ENCODE measurements at regions not wholly inside any gene's neighbourhood (a gene's known extent, or its start where the extent isn't known, plus 50 kb on each side); places are given as distances from the start of the nearest gene placed in this dataset.

- H3K27ac ChIP-seq = no peak overlapping the region
- DNase-seq (ENCODE audit: low read depth, low spot score) = no peak
Measured at GRCh38 chr5:168047669-168048111, 243.8 kb upstream of the WWC1 start.

- DNase-seq (ENCODE audit: low read depth, low spot score) = no peak
- no peak overlapping the region for H3K27ac ChIP-seq
Measured at GRCh38 chr5:168048486-168048885, 243.0 kb upstream of the WWC1 start.

DNA sequence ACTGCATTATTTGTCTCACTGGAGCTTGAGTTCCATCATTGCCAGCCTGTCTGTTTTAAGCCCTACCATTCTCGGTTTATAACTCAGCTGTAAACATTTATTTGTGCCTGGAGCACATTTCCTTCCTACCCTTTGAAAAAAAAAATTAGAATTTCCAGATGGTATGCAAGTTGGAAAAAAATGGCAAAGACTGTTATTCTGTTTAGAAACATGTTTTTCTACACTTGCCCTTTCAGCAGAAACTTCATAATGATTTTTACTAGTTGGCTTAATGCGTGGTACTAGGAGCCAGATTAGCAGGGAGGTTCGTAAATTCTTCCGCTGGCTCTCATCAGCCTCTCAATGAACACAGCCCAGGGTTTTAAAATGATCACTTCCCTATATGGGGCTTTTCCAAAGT lies 238.8 kb upstream of the WWC1 start:
- no peak overlapping the region for H3K27ac ChIP-seq
- no peak for DNase-seq (ENCODE audit: low read depth, low spot score)

GRCh38 chr5:168054091-168054490 lies 237.4 kb upstream of the WWC1 start:
- no peak overlapping the region for H3K27ac ChIP-seq
- no peak for DNase-seq (ENCODE audit: low read depth, low spot score)

- H3K27ac ChIP-seq = no peak overlapping the region
- DNase-seq (ENCODE audit: low read depth, low spot score) = no peak
Measured at GRCh38 chr5:168055141-168055683, 236.2 kb upstream of the WWC1 start.

DNA sequence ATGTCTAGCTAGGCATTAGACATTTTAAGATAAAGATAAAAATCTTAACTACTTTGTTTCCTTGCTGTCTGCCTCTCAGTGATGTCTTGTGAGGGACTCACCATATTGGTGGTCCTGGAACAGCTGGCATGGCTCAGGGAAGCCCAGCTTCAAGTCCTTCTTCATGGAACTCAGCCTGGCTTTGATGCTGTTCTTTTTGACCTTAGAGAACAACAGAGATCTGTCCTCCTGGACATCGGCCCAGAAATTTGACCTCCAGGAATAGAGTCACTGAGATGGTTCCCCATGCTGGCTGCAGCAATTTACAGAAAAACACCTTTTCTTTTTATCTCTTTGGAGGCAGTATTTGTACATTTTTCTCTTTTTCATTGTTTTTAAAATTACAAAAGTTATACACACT lies 235.5 kb upstream of the WWC1 start:
- DNase-seq (ENCODE audit: low read depth, low spot score) = no peak
- no peak overlapping the region for H3K27ac ChIP-seq

DNA sequence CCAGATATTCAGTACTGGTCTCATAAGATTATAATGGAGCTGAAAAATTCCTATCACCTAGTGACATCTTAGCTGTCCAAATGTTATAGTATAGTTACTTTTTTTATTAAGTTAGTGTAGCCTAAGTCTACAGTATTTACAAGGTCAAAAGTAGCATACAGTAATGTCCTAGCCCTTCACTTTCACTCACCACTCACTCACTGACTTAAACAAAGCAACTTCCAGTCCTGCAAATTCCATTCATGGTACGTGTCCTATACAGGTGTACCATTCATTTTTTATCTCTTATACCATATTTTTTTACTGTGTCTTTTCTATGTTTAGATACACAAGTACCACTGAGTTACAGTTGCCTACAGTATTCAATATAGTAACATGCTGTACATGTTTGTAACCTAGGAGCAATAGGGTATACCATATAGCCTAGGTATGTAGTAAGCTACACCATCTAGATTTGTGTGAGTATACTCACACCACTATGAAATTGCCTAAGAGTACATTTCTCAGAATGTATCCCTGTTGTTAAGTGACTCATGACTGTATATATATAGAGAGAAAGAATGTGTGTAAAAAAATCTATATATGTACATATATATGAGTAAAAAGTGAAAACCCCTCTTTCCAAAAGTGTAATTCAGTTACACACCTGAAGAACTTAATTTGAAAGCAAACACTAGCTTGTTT lies 234.8 kb upstream of the WWC1 start:
- H3K27ac ChIP-seq = no peak overlapping the region
- no peak for DNase-seq (ENCODE audit: low read depth, low spot score)

- no peak for DNase-seq (ENCODE audit: low read depth, low spot score)
Measured at GRCh38 chr5:168057905-168058304, 233.5 kb upstream of the WWC1 start.

GRCh38 chr5:168059131-168059530 lies 232.3 kb upstream of the WWC1 start:
- no peak overlapping the region for H3K27ac ChIP-seq
- DNase-seq (ENCODE audit: low read depth, low spot score) = no peak

More at GRCh38 chr5:168057905-168058304, 233.5 kb upstream of the WWC1 start:
- H3K27ac ChIP-seq = no peak overlapping the region

GRCh38 chr5:168062239-168062638 lies 229.2 kb upstream of the WWC1 start:
- DNase-seq (ENCODE audit: low read depth, low spot score) = no peak
- H3K27ac ChIP-seq = no peak overlapping the region

DNA sequence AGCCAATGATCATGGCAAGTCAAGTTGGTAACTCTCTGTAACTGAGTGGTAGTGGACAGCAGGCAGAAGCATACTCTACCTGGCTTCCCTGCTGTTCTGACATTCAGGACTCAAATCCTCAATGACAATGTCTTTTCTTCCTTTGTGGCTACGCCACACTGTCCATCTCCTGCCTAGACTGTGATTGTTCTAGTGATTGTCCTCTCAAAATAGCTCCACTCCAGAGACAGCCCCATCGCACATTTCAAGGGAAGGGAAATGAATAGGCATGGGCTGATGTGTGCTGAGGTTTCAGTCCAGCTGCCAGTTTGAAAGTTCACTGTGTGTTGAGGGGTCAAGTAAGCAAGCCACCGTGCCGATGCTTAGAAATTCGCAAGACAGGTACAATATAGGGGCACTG lies 227.0 kb upstream of the WWC1 start:
- no peak for DNase-seq (ENCODE audit: low read depth, low spot score)
- H3K27ac ChIP-seq = no peak overlapping the region

- DNase-seq (ENCODE audit: low read depth, low spot score) = no peak
- H3K27ac ChIP-seq = no peak overlapping the region
Measured at GRCh38 chr5:168064933-168065622, 226.4 kb upstream of the WWC1 start.

GRCh38 chr5:168066536-168067208 lies 224.8 kb upstream of the WWC1 start:
- DNase-seq (ENCODE audit: low read depth, low spot score) = no peak
- H3K27ac ChIP-seq = no peak overlapping the region

DNA sequence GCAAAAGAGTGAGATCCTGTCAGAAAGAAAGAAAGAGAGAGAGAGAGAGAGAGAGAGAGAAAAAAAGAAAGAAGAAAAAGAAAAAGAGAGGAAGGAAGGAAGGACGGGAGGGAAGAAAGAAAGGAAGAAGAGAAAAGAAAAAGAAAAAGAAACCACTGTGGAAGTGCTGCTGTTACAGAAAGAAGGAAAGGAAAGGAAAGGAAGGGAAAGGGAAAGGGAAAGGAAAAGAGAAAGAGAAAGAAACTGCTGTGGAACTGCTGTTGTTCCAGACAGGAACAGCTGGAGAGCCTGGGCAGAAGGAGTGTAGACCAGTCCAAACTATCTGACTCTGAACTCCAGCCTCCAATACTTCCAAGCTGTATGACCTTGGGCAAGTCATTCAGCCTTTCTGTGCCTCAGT lies 220.7 kb upstream of the WWC1 start:
- DNase-seq (ENCODE audit: low read depth, low spot score) = no peak
- H3K27ac ChIP-seq = no peak overlapping the region

- DNase-seq (ENCODE audit: low read depth, low spot score) = no peak
- H3K27ac ChIP-seq = no peak overlapping the region
Measured at GRCh38 chr5:168072665-168073064, 218.8 kb upstream of the WWC1 start.

GRCh38 chr5:168073311-168073710 lies 218.1 kb upstream of the WWC1 start:
- peak overlapping the region; percentile 6 for H3K27ac ChIP-seq
- DNase-seq (ENCODE audit: low read depth, low spot score) = peak; percentile 3

GRCh38 chr5:168073991-168074800 lies 217.2 kb upstream of the WWC1 start:
- DNase-seq (ENCODE audit: low read depth, low spot score) = no peak
- no peak overlapping the region for H3K27ac ChIP-seq

GRCh38 chr5:168075387-168075786 lies 216.1 kb upstream of the WWC1 start:
- DNase-seq (ENCODE audit: low read depth, low spot score) = no peak
- no peak overlapping the region for H3K27ac ChIP-seq

DNA sequence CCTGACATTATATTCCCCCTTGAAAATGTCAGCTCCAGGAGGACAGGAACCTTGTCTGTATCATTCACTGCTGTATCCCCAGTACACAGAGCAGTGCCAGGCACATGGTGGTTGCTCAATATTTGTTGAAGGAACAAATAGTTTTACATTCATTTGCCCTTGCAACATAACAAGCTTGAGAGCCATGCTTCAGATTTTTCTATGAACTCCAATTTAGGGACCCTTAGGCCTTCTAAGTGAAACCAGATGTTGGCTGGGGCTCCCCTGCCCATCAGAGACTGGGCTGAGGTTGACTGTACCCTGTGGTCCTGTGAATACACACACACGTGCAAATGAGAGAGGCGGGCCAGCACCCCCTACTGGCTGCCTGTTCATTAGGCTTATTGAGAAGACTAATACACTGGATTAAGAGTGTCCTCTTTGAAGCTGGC lies 214.9 kb upstream of the WWC1 start:
- H3K27ac ChIP-seq = no peak overlapping the region
- DNase-seq (ENCODE audit: low read depth, low spot score) = no peak
